Right lobe of liver (tissue), 6 donors: ENCODE measurements at regions not wholly inside any gene's neighbourhood (a gene's known extent, or its start where the extent isn't known, plus 50 kb on each side); places are given as distances from the start of the nearest gene placed in this dataset.

Experiments
- ATAC-seq, 4 donors: fragments of 200-7000 bp; cut with Tn5 transposase; one replicate each; pipeline ENCODE4 v1.9.1; 2020; ENCODE audit warnings: mild to moderate bottlenecking in 4 of 4, moderate library complexity in 4 of 4
- DNase-seq, 3 donors: peaks; one replicate each; pipeline ENCODE4 v3.0.0-alpha.2; 2020
- H3K27ac ChIP-seq, 3 donors: fragments of 200-600 bp; one replicate each; pipeline ENCODE4 v1.8.0; 2022
- H3K27me3 ChIP-seq, 2 donors: fragments of 200-600 bp; one replicate each; pipeline ENCODE4 v1.8.0; 2022
- H3K36me3 ChIP-seq, 4 donors: fragments of 200-600 bp; sonication (generic) in 1 of 4; one replicate each; pipeline versions ENCODE4 v1.5.1 to v1.8.0; 2017 to 2022; ENCODE audit warnings: control low read depth in 1 of 4
- H3K4me1 ChIP-seq, 4 donors: fragments of 200-600 bp; sonication (generic) in 1 of 4; one replicate each; pipeline versions ENCODE4 v1.5.1 to v1.8.0; 2017 to 2022; ENCODE audit warnings: control low read depth in 1 of 4
- H3K4me3 ChIP-seq, 3 donors: fragments of 200-600 bp; one replicate each; pipeline ENCODE4 v1.8.0; 2022
- H3K9me3 ChIP-seq, 4 donors: fragments of 200-600 bp; sonication (generic) in 1 of 4; one replicate each; pipeline versions ENCODE4 v1.5.1 to v1.8.0; 2017 to 2022; ENCODE audit warnings: control low read depth in 1 of 4
- POLR2A ChIP-seq: fragments of 450-650 bp; IDR thresholded peaks from one replicate; pipeline ENCODE4 v1.6.1; 2017; ENCODE audit warnings: antibody characterized with exemption, mild to moderate bottlenecking
- WGBS: methylation state at CpG from one replicate; pipeline ENCODE4 v1.1.6; 2018; ENCODE audit warnings: low coverage, low lambda C conversion rate; ENCODE audit not compliant: insufficient coverage; ENCODE audit errors: missing lambda C conversion rate; 5-methylcytosine and 5-hydroxymethylcytosine counted together
- intact Hi-C, 2 donors: fragments of 100-400 bp; cut with DNase I; formaldehyde crosslinking; loops; one replicate each; pipeline versions ENCODE4 v1.11.2 to v1.14.1; 2022
- TF ChIP-seq, protein P1 (sequence below), 4 donors: fragments of 200-600 bp in 3 of 4; fragments of 450-650 bp in 1 of 4; IDR thresholded peaks; one replicate each; pipeline versions ENCODE4 v1.5.1 to v1.8.0; 2016 to 2022; ENCODE audit warnings: antibody characterized with exemption in 4 of 4, mild to moderate bottlenecking in 2 of 4
- donor health status: DM: no; HTN: yes; CAD: no.
- donor health status: DM: no; HTN: no; CAD: no.
- donor health status: DM: no; HTN: no; CAD: no.
- donor health status: DM: no; HTN: yes; CAD: no.
- donor health status: DM: no; HTN: yes; CAD: no.

DNA sequence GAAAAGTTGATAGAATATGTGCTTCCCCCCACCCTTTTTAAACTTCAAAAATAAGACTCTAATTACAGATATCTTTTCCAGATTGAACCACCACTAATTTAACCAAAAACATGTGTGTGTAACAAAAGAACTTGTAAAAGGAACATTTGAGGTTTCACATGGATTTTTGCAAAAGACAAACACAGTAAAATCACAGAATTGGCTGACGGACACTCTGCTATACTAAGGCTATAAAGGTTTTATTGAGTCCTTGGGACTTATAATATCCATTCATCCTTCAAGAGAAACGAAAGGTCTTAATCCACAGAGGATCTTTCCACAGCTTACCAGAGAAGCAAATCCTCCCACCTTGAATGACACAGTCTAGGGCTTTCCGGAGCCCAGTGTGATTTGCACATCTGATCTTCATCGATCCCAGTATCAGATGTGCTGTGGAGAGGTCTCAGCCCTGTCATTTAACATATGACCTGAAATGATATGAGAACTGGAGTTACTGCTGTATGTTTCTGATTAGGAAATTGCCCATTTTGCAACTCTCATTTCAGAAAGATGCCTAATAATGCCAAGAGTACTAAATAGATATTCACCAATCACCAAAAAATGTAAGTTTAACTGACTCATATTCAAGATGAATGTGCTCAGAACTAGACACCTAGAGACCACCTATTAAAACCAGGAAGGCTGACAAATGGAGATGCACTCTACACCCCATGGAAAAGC lies 256.5 kb upstream of the FBXL7 start:
- Histone ChIP-seq H3K27ac (no peak overlapping the region), H3K4me3 (no peak overlapping the region), H3K36me3 (no peaks in the 10 kb centered on the region), H3K4me1 (no peaks in the 10 kb centered on the region), H3K9me3 (peaks cover 0 to 5% (median 0%) of the 10 kb centered on the region in 4 donors), H3K27me3 (no peaks in the 10 kb centered on the region)
- DNase-seq, result no peak
- intact Hi-C loops, result no loop called here
- ATAC-seq, result no peak
- TF ChIP-seq, protein P1, sequence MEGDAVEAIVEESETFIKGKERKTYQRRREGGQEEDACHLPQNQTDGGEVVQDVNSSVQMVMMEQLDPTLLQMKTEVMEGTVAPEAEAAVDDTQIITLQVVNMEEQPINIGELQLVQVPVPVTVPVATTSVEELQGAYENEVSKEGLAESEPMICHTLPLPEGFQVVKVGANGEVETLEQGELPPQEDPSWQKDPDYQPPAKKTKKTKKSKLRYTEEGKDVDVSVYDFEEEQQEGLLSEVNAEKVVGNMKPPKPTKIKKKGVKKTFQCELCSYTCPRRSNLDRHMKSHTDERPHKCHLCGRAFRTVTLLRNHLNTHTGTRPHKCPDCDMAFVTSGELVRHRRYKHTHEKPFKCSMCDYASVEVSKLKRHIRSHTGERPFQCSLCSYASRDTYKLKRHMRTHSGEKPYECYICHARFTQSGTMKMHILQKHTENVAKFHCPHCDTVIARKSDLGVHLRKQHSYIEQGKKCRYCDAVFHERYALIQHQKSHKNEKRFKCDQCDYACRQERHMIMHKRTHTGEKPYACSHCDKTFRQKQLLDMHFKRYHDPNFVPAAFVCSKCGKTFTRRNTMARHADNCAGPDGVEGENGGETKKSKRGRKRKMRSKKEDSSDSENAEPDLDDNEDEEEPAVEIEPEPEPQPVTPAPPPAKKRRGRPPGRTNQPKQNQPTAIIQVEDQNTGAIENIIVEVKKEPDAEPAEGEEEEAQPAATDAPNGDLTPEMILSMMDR (IDR thresholded peaks at IDR 0.05), result no peak
- no peak for TF ChIP-seq POLR2A
- 55% methylated on average over 4 of the region's 4 CpGs for whole genome bisulfite sequencing

DNA sequence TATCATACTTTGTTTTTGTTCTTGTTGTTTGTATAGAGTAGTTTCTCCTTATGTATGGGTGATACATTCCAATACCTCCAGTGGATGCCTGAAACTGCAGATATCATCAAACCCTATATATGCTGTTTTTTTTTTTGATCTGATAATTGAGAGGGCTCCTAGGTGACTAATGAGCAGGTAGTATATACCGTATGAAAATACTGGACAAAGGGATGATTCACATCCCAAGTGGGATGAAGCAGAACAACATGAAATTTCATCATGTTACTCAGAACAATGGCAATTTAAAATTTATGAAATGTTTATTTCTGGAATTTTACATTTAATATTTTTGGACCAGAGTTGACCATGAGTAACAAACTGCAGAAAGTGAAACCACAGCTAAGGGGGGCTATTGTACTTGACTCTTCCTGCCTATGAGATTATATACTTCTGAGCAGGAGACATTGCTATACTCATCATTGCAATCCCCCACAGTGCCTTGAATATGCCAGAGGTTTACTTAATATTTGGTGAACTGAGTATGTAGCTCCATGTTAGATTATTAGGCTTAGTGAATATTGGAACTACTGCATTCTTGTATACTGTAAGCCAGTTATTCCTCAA lies 258.7 kb upstream of the FBXL7 start:
- no peaks in the 10 kb centered on the region for H3K4me1 ChIP-seq
- intact Hi-C loops, result no loop called here
- DNase-seq (no peak), ATAC-seq (no peak)
- no peaks in the 10 kb centered on the region for H3K27me3 ChIP-seq
- no peak for TF ChIP-seq POLR2A
- TF ChIP-seq, protein P1 (IDR thresholded peaks at IDR 0.05), result no peak
- WGBS, result 77% methylated on average over 1 of the region's 1 CpG
- no peaks in the 10 kb centered on the region for H3K36me3 ChIP-seq
- no peak overlapping the region for H3K27ac ChIP-seq
- no peak overlapping the region for H3K4me3 ChIP-seq
- peaks cover 0 to 5% (median 0%) of the 10 kb centered on the region in 4 donors for H3K9me3 ChIP-seq

DNA sequence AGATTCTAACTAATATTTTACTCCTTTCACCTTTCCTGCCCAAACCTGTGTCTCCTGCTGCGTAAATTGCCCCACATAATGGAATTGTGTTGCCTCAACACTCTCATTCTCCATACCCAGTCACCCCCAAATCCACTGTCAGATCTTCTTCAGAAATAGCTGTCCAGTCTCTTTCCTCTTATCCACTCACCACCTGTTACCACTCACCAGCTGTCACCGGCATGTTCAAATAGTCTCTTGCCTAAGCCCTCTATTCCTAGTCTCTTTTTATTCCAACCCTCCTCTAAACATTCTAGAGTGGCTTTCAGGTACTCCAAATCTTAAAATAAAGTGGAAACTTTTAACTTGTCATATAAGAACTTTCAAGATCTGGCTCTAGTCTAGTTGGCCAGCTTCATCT lies 262.0 kb upstream of the FBXL7 start:
- H3K4me1 ChIP-seq, result no peaks in the 10 kb centered on the region
- WGBS, result 96% methylated on average over 2 of the region's 2 CpGs
- intact Hi-C loops, result no loop called here
- no peaks in the 10 kb centered on the region for H3K36me3 ChIP-seq
- no peaks in the 10 kb centered on the region for H3K27me3 ChIP-seq
- ATAC-seq, result no peak
- H3K27ac ChIP-seq, result no peak overlapping the region
- H3K9me3 ChIP-seq, result no peaks in the 10 kb centered on the region
- no peak overlapping the region for H3K4me3 ChIP-seq
- no peak for DNase-seq
- no peak for TF ChIP-seq POLR2A

DNA sequence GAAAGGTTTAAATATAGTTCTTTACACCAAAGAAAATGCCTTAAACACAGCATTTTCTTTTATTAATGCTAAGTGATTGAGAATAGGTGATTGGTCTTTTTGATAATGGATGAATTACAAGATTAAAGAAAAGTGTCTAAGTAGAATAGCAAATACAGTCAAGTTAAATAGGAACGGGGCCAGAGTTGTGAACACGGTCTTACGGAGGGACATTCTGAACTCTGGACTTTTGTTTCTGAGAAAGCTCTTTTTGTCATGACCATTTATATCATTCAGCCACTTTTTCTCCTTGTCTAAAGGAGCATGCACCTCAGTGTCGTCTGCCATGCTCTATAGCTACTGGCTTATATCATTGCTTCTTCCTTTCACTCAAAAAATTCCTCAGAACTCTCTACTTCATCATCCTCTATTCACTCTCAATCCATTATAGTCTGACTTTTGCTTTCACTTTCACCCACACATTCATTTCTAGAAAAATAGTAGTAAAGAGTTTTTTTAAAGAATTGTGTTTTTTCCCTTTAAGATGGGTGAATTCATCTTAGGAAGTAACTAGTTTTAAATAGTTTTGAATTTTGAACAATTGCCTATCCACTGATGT lies 263.0 kb upstream of the FBXL7 start:
- TF ChIP-seq, protein P1 (IDR thresholded peaks at IDR 0.05), result no peak
- TF ChIP-seq POLR2A, result no peak
- intact Hi-C loops, result no loop called here
- Histone ChIP-seq H3K4me3 (peak overlapping the region; percentile 24 to 48 (median 47)), H3K27me3 (no peaks in the 10 kb centered on the region), H3K9me3 (no peaks in the 10 kb centered on the region), H3K36me3 (no peaks in the 10 kb centered on the region), H3K4me1 (no peaks in the 10 kb centered on the region), H3K27ac (no peak overlapping the region)
- ATAC-seq, result peak; percentile 62 to 79 (median 74)
- 16% methylated on average over 4 of the region's 4 CpGs for WGBS
- no peak for DNase-seq

DNA sequence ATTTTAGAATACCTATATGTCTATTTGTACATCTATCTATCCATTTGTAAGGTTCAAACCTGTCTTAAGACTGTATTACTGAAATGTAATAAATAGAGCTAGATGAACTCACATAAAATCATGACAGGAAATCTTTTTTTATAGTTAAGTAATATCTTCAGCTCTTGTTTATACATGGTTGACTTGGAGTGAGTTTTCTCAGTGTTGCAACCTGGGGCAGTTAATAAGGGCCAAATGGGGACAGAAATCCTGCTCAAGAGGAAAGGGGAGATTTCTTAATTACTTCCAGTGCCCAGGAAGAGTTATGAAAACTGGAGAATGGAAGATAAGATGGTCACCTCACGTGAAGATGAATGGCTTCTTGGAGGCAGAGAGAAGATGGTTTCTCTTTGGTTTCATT lies 265.1 kb upstream of the FBXL7 start:
- Histone ChIP-seq H3K4me1 (no peaks in the 10 kb centered on the region), H3K27me3 (no peaks in the 10 kb centered on the region), H3K4me3 (no peak overlapping the region), H3K9me3 (no peaks in the 10 kb centered on the region), H3K36me3 (no peaks in the 10 kb centered on the region), H3K27ac (no peak overlapping the region)
- WGBS, result 44% methylated on average over 1 of the region's 1 CpG
- ATAC-seq (no peak), DNase-seq (no peak)
- intact Hi-C loops, result no loop called here
- TF ChIP-seq, protein P1 (IDR thresholded peaks at IDR 0.05), result no peak
- no peak for TF ChIP-seq POLR2A
